AG09309 (cell line): ENCODE measurements at regions not wholly inside any gene's neighbourhood (a gene's known extent, or its start where the extent isn't known, plus 50 kb on each side); places are given as distances from the start of the nearest gene placed in this dataset.

ENCODE experiments used
- DNase-seq: peaks from one replicate; pipeline ENCODE4 v3.0.0-alpha.2; 2010; ENCODE audit warnings: low read depth
- H3K4me3 ChIP-seq: 2 replicates; pipeline ENCODE4 v1.5.1; 2011; ENCODE audit warnings: mild to moderate bottlenecking, low read depth, low read length, moderate library complexity; ENCODE audit not compliant: control insufficient read depth
- CTCF ChIP-seq: IDR thresholded peaks from 2 replicates; pipeline ENCODE4 v1.5.1; 2011; ENCODE audit warnings: mild to moderate bottlenecking, low read depth, low read length, inconsistent platforms; ENCODE audit not compliant: insufficient read depth, control insufficient read depth; ENCODE audit errors: missing control alignments

GRCh38 chr7:119436882-119437281 lies 836.1 kb upstream of the KCND2 start:
- no peak for TF ChIP-seq CTCF
- no peak for DNase-seq
- no peak overlapping the region for H3K4me3 ChIP-seq

GRCh38 chr7:119438315-119438714 lies 834.7 kb upstream of the KCND2 start:
- no peak for DNase-seq
- TF ChIP-seq CTCF, result no peak
- H3K4me3 ChIP-seq, result no peak overlapping the region

GRCh38 chr7:119439192-119439591 lies 833.8 kb upstream of the KCND2 start:
- no peak overlapping the region for H3K4me3 ChIP-seq
- no peak for DNase-seq
- TF ChIP-seq CTCF, result no peak

- no peak overlapping the region for H3K4me3 ChIP-seq
- DNase-seq, result no peak
- TF ChIP-seq CTCF, result no peak
Measured at GRCh38 chr7:119452401-119452800, 820.6 kb upstream of the KCND2 start.

GRCh38 chr7:119465798-119466305 lies 807.1 kb upstream of the KCND2 start:
- TF ChIP-seq CTCF, result no peak
- no peak overlapping the region for H3K4me3 ChIP-seq
- no peak for DNase-seq

GRCh38 chr7:119472408-119473038 lies 800.5 kb upstream of the KCND2 start:
- no peak for TF ChIP-seq CTCF
- DNase-seq, result no peak
- no peak overlapping the region for H3K4me3 ChIP-seq
